WI38 (cell line): ENCODE measurements at regions not wholly inside any gene's neighbourhood (a gene's known extent, or its start where the extent isn't known, plus 50 kb on each side); places are given as distances from the start of the nearest gene placed in this dataset.

Source experiments
- H3K4me3 ChIP-seq: 2 replicates; pipeline ENCODE4 v1.5.1; 2011; ENCODE audit warnings: low read depth, mild to moderate bottlenecking, control low read depth, low read length
- CTCF ChIP-seq: IDR thresholded peaks from 2 replicates; pipeline ENCODE4 v1.5.1; 2012; ENCODE audit warnings: low read depth, mild to moderate bottlenecking, control low read depth, low read length

- H3K4me3 ChIP-seq, result no peak overlapping the region
- no peak for TF ChIP-seq CTCF
Observed at GRCh38 chr6:74318738-74319137, 622.7 kb downstream of the CD109 start.

GRCh38 chr6:74312081-74312480 is 616.1 kb downstream of the CD109 start:
- no peak for TF ChIP-seq CTCF
- no peak overlapping the region for H3K4me3 ChIP-seq

DNA sequence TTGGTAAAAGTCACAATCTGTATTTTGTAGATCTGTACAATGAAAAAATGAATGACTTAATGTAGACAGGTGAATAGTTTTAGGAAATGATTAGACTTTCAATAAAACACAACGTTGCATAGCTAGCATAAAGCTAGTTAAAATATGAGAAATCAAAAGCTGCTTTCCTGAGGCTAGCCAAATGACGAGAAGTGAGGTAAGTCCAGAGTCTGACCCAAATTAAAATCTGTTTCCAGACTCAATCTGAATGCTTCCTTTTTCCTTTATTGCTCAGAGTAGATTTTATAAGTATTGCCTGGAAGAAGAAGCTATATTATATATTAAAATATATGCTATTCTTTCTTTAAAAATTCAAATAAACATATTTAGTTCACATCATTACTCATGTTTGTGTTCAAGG is 615.4 kb downstream of the CD109 start:
- TF ChIP-seq CTCF, result no peak
- no peak overlapping the region for H3K4me3 ChIP-seq

GRCh38 chr6:74289884-74290283 is 593.9 kb downstream of the CD109 start:
- no peak overlapping the region for H3K4me3 ChIP-seq

GRCh38 chr6:74287932-74288331 is 591.9 kb downstream of the CD109 start:
- no peak for TF ChIP-seq CTCF

More at GRCh38 chr6:74289884-74290283, 593.9 kb downstream of the CD109 start:
- no peak for TF ChIP-seq CTCF

GRCh38 chr6:74287441-74287840 is 591.4 kb downstream of the CD109 start:
- H3K4me3 ChIP-seq, result no peak overlapping the region

More at GRCh38 chr6:74287932-74288331, 591.9 kb downstream of the CD109 start:
- no peak overlapping the region for H3K4me3 ChIP-seq

DNA sequence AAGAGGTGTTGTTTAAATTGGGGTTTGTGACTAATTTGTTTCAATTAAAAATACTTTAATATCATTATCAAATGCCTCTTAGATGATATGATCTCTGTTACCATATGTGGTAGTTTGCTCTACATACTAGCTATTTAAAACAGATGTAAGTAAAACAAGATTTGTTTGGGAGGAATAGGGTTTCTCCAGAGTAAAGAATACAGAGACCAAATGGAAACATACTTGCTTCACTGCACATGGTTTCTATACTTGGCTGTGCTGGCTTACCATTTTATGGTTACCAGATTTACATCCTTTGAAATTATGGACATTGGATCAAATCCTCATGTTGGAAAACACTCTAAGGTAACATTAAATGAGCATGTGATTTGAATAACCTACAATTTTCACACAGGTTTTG is 588.3 kb downstream of the CD109 start:
- no peak overlapping the region for H3K4me3 ChIP-seq
- TF ChIP-seq CTCF, result no peak

More at GRCh38 chr6:74287441-74287840, 591.4 kb downstream of the CD109 start:
- no peak for TF ChIP-seq CTCF
